BE2C (cell line): ENCODE measurements at regions not wholly inside any gene's neighbourhood (a gene's known extent, or its start where the extent isn't known, plus 50 kb on each side); places are given as distances from the start of the nearest gene placed in this dataset.

Source experiments
- DNase-seq: peaks from one replicate; pipeline ENCODE4 v3.0.0-alpha.2; 2020
- H3K27me3 ChIP-seq: fragments of 250-450 bp; sonication (Bioruptor Pico); 2 replicates; pipeline ENCODE4 v1.5.1; 2020; ENCODE audit warnings: mild to moderate bottlenecking
- H3K36me3 ChIP-seq: fragments of 250-450 bp; sonication (Bioruptor Pico); 2 replicates; pipeline ENCODE4 v1.5.1; 2020; ENCODE audit warnings: mild to moderate bottlenecking
- H3K4me1 ChIP-seq: fragments of 250-450 bp; sonication (Bioruptor Pico); 2 replicates; pipeline ENCODE4 v1.5.1; 2020
- H3K4me3 ChIP-seq: 2 replicates; pipeline ENCODE4 v1.5.1; 2011; ENCODE audit warnings: low read depth, low read length
- H3K9me3 ChIP-seq: fragments of 250-450 bp; sonication (Bioruptor Pico); 2 replicates; pipeline ENCODE4 v1.5.1; 2020
- CTCF ChIP-seq: IDR thresholded peaks from 2 replicates; pipeline ENCODE4 v1.5.1; 2012; ENCODE audit warnings: mild to moderate bottlenecking, low read depth, low read length

DNA sequence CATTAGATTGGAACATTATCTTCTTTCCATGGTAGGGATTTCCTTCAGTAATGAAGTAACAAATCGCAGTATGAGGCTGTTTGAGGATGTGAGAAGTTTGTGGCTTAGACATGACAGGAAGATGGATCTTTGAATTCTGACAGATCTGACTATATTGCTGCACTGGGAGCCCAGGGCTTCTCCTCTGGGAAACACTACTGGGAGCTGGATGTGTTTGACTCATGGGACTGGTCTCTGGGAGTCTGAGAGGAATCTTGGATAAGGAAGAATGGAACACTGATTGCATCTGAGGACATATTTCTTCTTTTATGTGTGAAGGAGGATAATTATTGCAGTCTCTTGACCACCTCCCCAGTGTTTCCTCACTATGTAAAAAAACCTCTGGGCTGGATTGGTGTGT is 77.2 kb upstream of the ST6GAL2 start:
- no peaks in the 10 kb centered on the region for H3K27me3 ChIP-seq
- no peak for TF ChIP-seq CTCF
- no peak overlapping the region for H3K4me3 ChIP-seq
- DNase-seq: no peak
- no peaks in the 10 kb centered on the region for H3K4me1 ChIP-seq
- no peaks in the 10 kb centered on the region for H3K9me3 ChIP-seq
- H3K36me3 ChIP-seq: no peaks in the 10 kb centered on the region

DNA sequence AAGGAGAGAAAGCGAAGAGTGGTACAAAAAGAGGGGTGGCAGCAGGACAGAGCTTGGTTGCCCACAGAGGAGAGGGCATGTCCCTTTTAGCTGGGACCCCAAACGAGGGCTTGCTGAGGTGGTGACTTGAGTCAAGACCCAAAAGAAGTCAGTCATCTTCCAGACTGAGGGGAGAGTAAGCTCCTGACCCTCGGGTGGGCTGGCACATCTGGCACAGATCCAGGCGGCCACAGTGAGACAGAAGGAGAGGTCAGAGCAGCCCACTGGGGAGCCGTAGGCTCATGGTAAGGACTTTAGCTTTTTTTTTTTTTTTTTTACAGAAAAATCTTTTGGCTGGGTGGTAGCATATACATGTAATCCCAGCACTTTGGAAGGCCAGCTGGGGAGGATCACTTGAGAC is 77.9 kb upstream of the ST6GAL2 start:
- H3K4me1 ChIP-seq: no peaks in the 10 kb centered on the region
- TF ChIP-seq CTCF: no peak
- DNase-seq: no peak
- no peaks in the 10 kb centered on the region for H3K36me3 ChIP-seq
- H3K9me3 ChIP-seq: no peaks in the 10 kb centered on the region
- H3K27me3 ChIP-seq: no peaks in the 10 kb centered on the region
- H3K4me3 ChIP-seq: no peak overlapping the region

DNA sequence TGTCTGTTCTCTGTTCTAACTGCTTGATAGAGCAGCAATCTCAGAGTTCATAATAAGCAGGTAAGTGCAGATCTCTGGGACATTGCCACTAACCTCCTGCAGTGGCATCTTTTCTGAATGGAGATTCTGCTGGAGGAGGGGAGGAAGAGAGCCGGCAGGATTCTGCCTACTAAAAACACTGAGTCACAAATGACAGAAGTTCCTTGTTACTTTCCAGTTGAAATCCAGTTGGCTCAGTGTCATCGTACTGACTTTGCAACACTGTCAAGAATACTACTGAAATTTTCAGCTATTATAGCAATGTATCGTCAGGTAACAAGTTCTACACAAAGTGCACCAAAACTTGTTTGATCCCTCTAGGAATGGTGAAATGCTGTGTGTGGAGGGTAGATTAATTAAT is 79.6 kb upstream of the ST6GAL2 start:
- H3K4me3 ChIP-seq: no peak overlapping the region
- no peaks in the 10 kb centered on the region for H3K9me3 ChIP-seq
- no peaks in the 10 kb centered on the region for H3K36me3 ChIP-seq
- no peak for DNase-seq
- TF ChIP-seq CTCF: no peak
- H3K27me3 ChIP-seq: no peaks in the 10 kb centered on the region
- H3K4me1 ChIP-seq: no peaks in the 10 kb centered on the region

DNA sequence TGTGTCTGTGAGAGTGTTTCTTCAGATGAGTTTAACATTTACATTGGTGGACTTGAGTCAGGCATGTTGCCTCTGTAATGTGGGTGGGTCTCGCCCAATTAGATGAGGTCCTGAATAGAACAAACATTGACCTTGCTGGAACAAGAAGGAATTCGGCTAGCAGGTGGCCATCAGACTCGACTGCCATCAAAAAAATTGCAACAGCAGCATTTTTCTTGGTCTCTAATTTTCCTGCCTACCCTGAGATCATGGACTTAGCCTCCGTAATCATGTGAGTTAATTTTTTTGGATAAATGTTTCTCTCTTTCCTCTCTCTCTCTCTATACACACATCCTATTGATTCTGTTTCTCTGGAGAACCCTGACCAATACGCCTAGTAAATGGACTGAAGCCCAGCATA is 83.8 kb upstream of the ST6GAL2 start:
- H3K36me3 ChIP-seq: no peaks in the 10 kb centered on the region
- no peaks in the 10 kb centered on the region for H3K4me1 ChIP-seq
- H3K27me3 ChIP-seq: no peaks in the 10 kb centered on the region
- no peak for DNase-seq
- no peak overlapping the region for H3K4me3 ChIP-seq
- H3K9me3 ChIP-seq: no peaks in the 10 kb centered on the region
- no peak for TF ChIP-seq CTCF

GRCh38 chr2:106970471-106971261 is 84.7 kb upstream of the ST6GAL2 start:
- Histone ChIP-seq H3K27me3 (no peaks in the 10 kb centered on the region), H3K9me3 (no peaks in the 10 kb centered on the region), H3K4me3 (no peak overlapping the region), H3K36me3 (no peaks in the 10 kb centered on the region), H3K4me1 (no peaks in the 10 kb centered on the region)
- DNase-seq: no peak
- TF ChIP-seq CTCF: no peak

DNA sequence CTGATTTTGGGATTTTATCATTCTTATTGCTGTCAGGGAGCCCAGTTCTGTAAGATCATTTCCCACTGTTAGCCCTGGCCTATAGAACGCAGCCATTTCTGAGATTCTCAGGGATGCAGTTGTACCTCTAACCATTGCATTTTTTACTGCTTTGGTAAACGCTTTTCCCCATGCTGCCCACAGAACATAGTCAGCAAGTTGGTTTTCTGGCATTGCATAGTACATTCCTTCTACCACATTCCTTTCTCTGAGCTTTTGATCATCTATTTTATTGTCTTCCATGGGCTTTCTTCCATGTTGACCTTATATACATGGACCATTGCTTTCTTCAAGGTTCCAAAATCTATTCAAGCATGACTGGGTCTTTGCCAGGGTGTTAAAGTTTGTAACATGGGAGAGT is 86.8 kb upstream of the ST6GAL2 start:
- Histone ChIP-seq H3K36me3 (no peaks in the 10 kb centered on the region), H3K4me3 (no peak overlapping the region), H3K4me1 (no peaks in the 10 kb centered on the region), H3K27me3 (no peaks in the 10 kb centered on the region), H3K9me3 (no peaks in the 10 kb centered on the region)
- no peak for DNase-seq
- TF ChIP-seq CTCF: no peak
